PC-9 (cell line): ENCODE measurements at regions not wholly inside any gene's neighbourhood (a gene's known extent, or its start where the extent isn't known, plus 50 kb on each side); places are given as distances from the start of the nearest gene placed in this dataset.
"Not testable (repeated sequence)": the region's sequence is repeated elsewhere in the genome, so short reads cannot be mapped to it uniquely, and the experiment has no call there.

ENCODE experiments used
- BruUV-seq: library from RNA; stranded (reverse); fragments of 400-500 nt; replicated peaks from 2 replicates; lab custom pipeline; 2021; lab: Mats Ljungman, UMichigan
- CTCF ChIA-PET: fragments of 300-600 bp; sonication (Branson Sonifier 250); formaldehyde crosslinking; loops from one replicate; lab custom pipeline; 2022; ENCODE audit warnings: antibody characterized with exemption; lab: Charles Lee
- POLR2A ChIA-PET: fragments of 300-600 bp; sonication (Branson Sonifier 250); formaldehyde crosslinking; loops from one replicate; lab custom pipeline; 2022; ENCODE audit warnings: antibody characterized with exemption; ENCODE audit not compliant: unreplicated experiment; lab: Charles Lee
- DNase-seq, 2 experiments: peaks; one replicate each; pipeline versions ENCODE4 v3.0.0 to v3.0.0-alpha.2; 2015 to 2022; ENCODE audit warnings: mixed read lengths in 1 of 2
- H2AFZ ChIP-seq: fragments of 200-600 bp; sonication (generic); 2 replicates; pipeline ENCODE4 v1.8.1; 2017; ENCODE audit warnings: antibody characterized with exemption
- H3F3A ChIP-seq: fragments of 200-600 bp; sonication (generic); 2 replicates; pipeline ENCODE4 v1.8.1; 2017; ENCODE audit warnings: antibody characterized with exemption, mild to moderate bottlenecking, low read depth; ENCODE audit not compliant: insufficient read depth
- H3K27ac ChIP-seq: fragments of 200-600 bp; sonication (generic); 2 replicates; pipeline ENCODE4 v1.6.1; 2016; ENCODE audit warnings: mixed run types
- H3K27me3 ChIP-seq: fragments of 200-600 bp; sonication (generic); 2 replicates; pipeline ENCODE4 v1.6.1; 2016; ENCODE audit warnings: low read depth, mixed run types; ENCODE audit not compliant: insufficient read depth
- H3K36me3 ChIP-seq: fragments of 200-600 bp; sonication (generic); 2 replicates; pipeline ENCODE4 v1.6.1; 2016; ENCODE audit warnings: low read depth, mixed run types
- H3K4me1 ChIP-seq: fragments of 200-600 bp; sonication (generic); replicated peaks from 2 replicates; pipeline ENCODE4 v1.6.1; 2016; ENCODE audit warnings: mixed run types; ENCODE audit not compliant: insufficient read depth
- H3K4me2 ChIP-seq: fragments of 200-600 bp; sonication (generic); 2 replicates; pipeline ENCODE4 v1.6.1; 2017; ENCODE audit warnings: mixed run types
- H3K4me3 ChIP-seq: fragments of 200-600 bp; sonication (generic); 2 replicates; pipeline ENCODE4 v1.6.1; 2016; ENCODE audit warnings: mixed run types
- H3K79me2 ChIP-seq: fragments of 200-600 bp; sonication (generic); 2 replicates; pipeline ENCODE4 v1.6.1; 2017; ENCODE audit warnings: low read depth, mixed run types
- H3K9me2 ChIP-seq: fragments of 200-600 bp; sonication (generic); 2 replicates; pipeline ENCODE4 v1.8.1; 2017; ENCODE audit warnings: mild to moderate bottlenecking; ENCODE audit not compliant: insufficient read depth
- H3K9me3 ChIP-seq: fragments of 200-600 bp; sonication (generic); 2 replicates; pipeline ENCODE4 v1.8.1; 2016; ENCODE audit warnings: low read depth; ENCODE audit not compliant: insufficient read depth
- H4K20me1 ChIP-seq: fragments of 200-600 bp; sonication (generic); 2 replicates; pipeline ENCODE4 v1.8.1; 2017; ENCODE audit not compliant: insufficient read depth
- CTCF ChIP-seq: fragments of 200-600 bp; sonication (generic); conservative IDR thresholded peaks from 2 replicates; pipeline ENCODE4 v1.6.1; 2017; ENCODE audit warnings: mixed run types, antibody characterized with exemption, mild to moderate bottlenecking, moderate library complexity
- EZH2 ChIP-seq: fragments of 200-600 bp; sonication (generic); IDR thresholded peaks from 2 replicates; pipeline ENCODE4 v1.8.0; 2017; ENCODE audit warnings: antibody characterized with exemption, low read depth
- intact Hi-C: fragments of 100-400 bp; cut with micrococcal nuclease; formaldehyde crosslinking; loops from one replicate; pipeline ENCODE4 v1.10.0; 2022; ENCODE audit not compliant: unreplicated experiment

- DNase-seq, result no peak
- no peak overlapping the region for H3K4me2 ChIP-seq
- no peaks in the 10 kb centered on the region for H3K9me3 ChIP-seq
- no peaks in the 10 kb centered on the region for H3F3A ChIP-seq
- H4K20me1 ChIP-seq, result no peaks in the 10 kb centered on the region
- no peak overlapping the region for H3K4me3 ChIP-seq
- no peaks in the 10 kb centered on the region for H3K9me2 ChIP-seq
- ChIA-PET POLR2A (no interaction called here), CTCF (no interaction called here)
- no peaks in the 10 kb centered on the region for H3K79me2 ChIP-seq
- no peak for TF ChIP-seq EZH2
- no peak for TF ChIP-seq CTCF
- BruUV-seq, result no TSS peak
- intact Hi-C loops, result no loop called here
- H3K4me1 ChIP-seq, result no peaks in the 10 kb centered on the region
- no peaks in the 10 kb centered on the region for H3K36me3 ChIP-seq
- no peak overlapping the region for H2AFZ ChIP-seq
- no peaks in the 10 kb centered on the region for H3K27me3 ChIP-seq
- H3K27ac ChIP-seq, result no peak overlapping the region
Observed at GRCh38 chr12:18837025-18837424, 99.1 kb downstream of the CAPZA3 start.

- H3K27me3 ChIP-seq, result no peaks in the 10 kb centered on the region
- no peaks in the 10 kb centered on the region for H3F3A ChIP-seq
- H3K27ac ChIP-seq, result no peak overlapping the region
- ChIA-PET CTCF (no interaction called here), POLR2A (no interaction called here)
- BruUV-seq, result no TSS peak
- H3K9me2 ChIP-seq, result no peaks in the 10 kb centered on the region
- no peaks in the 10 kb centered on the region for H3K4me1 ChIP-seq
- DNase-seq, result no peak
- H3K79me2 ChIP-seq, result no peaks in the 10 kb centered on the region
- no peaks in the 10 kb centered on the region for H3K9me3 ChIP-seq
- H3K4me3 ChIP-seq, result no peak overlapping the region
- TF ChIP-seq EZH2 (no peak), CTCF (no peak)
- H4K20me1 ChIP-seq, result no peaks in the 10 kb centered on the region
- H3K36me3 ChIP-seq, result no peaks in the 10 kb centered on the region
- intact Hi-C loops, result no loop called here
- no peak overlapping the region for H3K4me2 ChIP-seq
- no peak overlapping the region for H2AFZ ChIP-seq
Observed at GRCh38 chr12:18837505-18837904, 99.6 kb downstream of the CAPZA3 start.

GRCh38 chr12:18840997-18841396, 103.1 kb downstream of the CAPZA3 start:
- intact Hi-C loops, BruUV-seq, H2AFZ ChIP-seq, H3K9me3 ChIP-seq, H3F3A ChIP-seq, H3K27me3 ChIP-seq, CTCF ChIA-PET, H3K4me1 ChIP-seq, H3K4me2 ChIP-seq, H3K79me2 ChIP-seq, H3K9me2 ChIP-seq, H3K27ac ChIP-seq, DNase-seq, H3K4me3 ChIP-seq, POLR2A ChIA-PET, H4K20me1 ChIP-seq, H3K36me3 ChIP-seq: not testable (repeated sequence)

- Histone ChIP-seq H3K9me2 (no peaks in the 10 kb centered on the region), H3K79me2 (no peaks in the 10 kb centered on the region), H3K9me3 (no peaks in the 10 kb centered on the region), H3K4me3 (no peak overlapping the region), H3K4me1 (no peaks in the 10 kb centered on the region), H3K27ac (no peak overlapping the region), H3K4me2 (no peak overlapping the region), H3F3A (no peaks in the 10 kb centered on the region), H4K20me1 (no peaks in the 10 kb centered on the region), H3K36me3 (no peaks in the 10 kb centered on the region), H3K27me3 (no peaks in the 10 kb centered on the region), H2AFZ (no peak overlapping the region)
- BruUV-seq, result no TSS peak
- no peak for DNase-seq
- intact Hi-C loops, result no loop called here
- POLR2A ChIA-PET, result no interaction called here
- TF ChIP-seq EZH2, result no peak
- CTCF ChIA-PET, result no interaction called here
Observed at GRCh38 chr12:18849080-18849479, 111.2 kb downstream of the CAPZA3 start.
